ENCODE measurements at regions not wholly inside any gene's neighbourhood (a gene's known extent, or its start where the extent isn't known, plus 50 kb on each side); places are given as distances from the start of the nearest gene placed in this dataset.

- TF ChIP-seq, protein P1, sequence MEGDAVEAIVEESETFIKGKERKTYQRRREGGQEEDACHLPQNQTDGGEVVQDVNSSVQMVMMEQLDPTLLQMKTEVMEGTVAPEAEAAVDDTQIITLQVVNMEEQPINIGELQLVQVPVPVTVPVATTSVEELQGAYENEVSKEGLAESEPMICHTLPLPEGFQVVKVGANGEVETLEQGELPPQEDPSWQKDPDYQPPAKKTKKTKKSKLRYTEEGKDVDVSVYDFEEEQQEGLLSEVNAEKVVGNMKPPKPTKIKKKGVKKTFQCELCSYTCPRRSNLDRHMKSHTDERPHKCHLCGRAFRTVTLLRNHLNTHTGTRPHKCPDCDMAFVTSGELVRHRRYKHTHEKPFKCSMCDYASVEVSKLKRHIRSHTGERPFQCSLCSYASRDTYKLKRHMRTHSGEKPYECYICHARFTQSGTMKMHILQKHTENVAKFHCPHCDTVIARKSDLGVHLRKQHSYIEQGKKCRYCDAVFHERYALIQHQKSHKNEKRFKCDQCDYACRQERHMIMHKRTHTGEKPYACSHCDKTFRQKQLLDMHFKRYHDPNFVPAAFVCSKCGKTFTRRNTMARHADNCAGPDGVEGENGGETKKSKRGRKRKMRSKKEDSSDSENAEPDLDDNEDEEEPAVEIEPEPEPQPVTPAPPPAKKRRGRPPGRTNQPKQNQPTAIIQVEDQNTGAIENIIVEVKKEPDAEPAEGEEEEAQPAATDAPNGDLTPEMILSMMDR (conservative IDR thresholded peaks at IDR 0.05; ENCODE audit: low read depth), result no peak
- ChIA-PET CTCF (no interaction called here), POLR2A (ENCODE audit: low non-redundant PET) (no interaction called here)
- DNase-seq (ENCODE audit: low spot score), result no peak
- H3K27ac ChIP-seq, result no peak overlapping the region
Measured at GRCh38 chr4:138841343-138841742, 174.2 kb upstream of the NOCT start.

GRCh38 chr4:138838251-138838650 is 177.3 kb upstream of the NOCT start:
- no peak for DNase-seq (ENCODE audit: low spot score)
- ChIA-PET CTCF (interaction anchor here (0.6 to 0.7 kb wide), 2 partner anchors 61 to 66 kb away, joined by 3 read pairs; no protein-coding TSS in a partner anchor), POLR2A (ENCODE audit: low non-redundant PET) (no interaction called here)
- no peak overlapping the region for H3K27ac ChIP-seq
- TF ChIP-seq, protein P1 (conservative IDR thresholded peaks at IDR 0.05; ENCODE audit: low read depth), result no peak

- TF ChIP-seq, protein P1 (conservative IDR thresholded peaks at IDR 0.05; ENCODE audit: low read depth), result no peak
- ChIA-PET CTCF (no interaction called here), POLR2A (ENCODE audit: low non-redundant PET) (no interaction called here)
- DNase-seq (ENCODE audit: low spot score), result peak; percentile 13
- H3K27ac ChIP-seq, result no peak overlapping the region
Measured at GRCh38 chr4:138835832-138836533, 179.6 kb upstream of the NOCT start.

DNA sequence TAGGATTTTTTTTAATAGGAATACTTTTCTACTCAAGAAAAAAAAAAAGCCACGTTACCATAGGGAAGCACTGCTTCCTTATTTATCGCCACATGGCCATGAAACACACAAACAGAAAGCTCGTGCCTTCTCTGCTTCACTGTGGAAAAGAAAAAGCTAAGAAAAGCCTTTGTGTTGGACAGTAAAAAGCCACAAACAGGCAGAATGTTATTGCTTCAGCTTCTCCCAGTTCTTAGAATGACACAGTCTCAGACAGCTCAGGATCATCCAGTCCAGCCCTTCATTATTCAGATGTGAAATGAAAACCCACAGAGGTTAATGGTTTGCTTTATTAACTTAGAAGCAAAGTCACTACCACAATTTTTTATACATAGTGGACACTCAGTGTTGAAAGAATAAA is 181.6 kb upstream of the NOCT start:
- ChIA-PET POLR2A (ENCODE audit: low non-redundant PET) (no interaction called here), CTCF (interaction anchor here (0.6 kb wide), 1 partner anchor 1711 kb away, joined by 3 read pairs; no protein-coding TSS in a partner anchor)
- no peak overlapping the region for H3K27ac ChIP-seq
- no peak for DNase-seq (ENCODE audit: low spot score)
- TF ChIP-seq, protein P1 (conservative IDR thresholded peaks at IDR 0.05; ENCODE audit: low read depth), result no peak

DNA sequence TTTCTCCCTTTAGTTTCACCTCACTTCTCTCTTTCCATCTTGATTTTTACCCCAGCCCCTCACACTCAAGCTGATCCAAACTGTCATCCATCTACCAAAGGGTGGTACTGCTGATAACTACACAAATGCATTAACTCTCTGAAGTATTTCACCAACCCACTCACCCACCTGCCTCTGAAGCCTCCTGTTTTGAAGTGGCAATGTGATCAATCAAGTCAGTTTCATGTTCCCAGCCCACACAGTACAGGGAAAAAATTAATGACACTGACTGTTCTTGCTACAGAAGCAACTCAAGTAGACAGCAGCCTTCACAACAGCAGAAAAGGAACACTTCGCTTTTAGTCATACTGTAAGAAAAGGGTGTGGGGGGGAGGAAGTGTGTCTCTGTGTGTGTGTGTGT is 183.0 kb upstream of the NOCT start:
- no peak overlapping the region for H3K27ac ChIP-seq
- TF ChIP-seq, protein P1 (conservative IDR thresholded peaks at IDR 0.05; ENCODE audit: low read depth), result no peak
- no peak for DNase-seq (ENCODE audit: low spot score)
- POLR2A ChIA-PET (ENCODE audit: low non-redundant PET), result no interaction called here
- CTCF ChIA-PET, result interaction anchor here (0.6 to 0.9 kb wide), 2 partner anchors 770 to 1887 kb away, joined by 3 read pairs; no protein-coding TSS in a partner anchor

- ChIA-PET CTCF (interaction anchor here (0.9 kb wide), 1 partner anchor 769 kb away, joined by 3 read pairs; no protein-coding TSS in a partner anchor), POLR2A (ENCODE audit: low non-redundant PET) (no interaction called here)
- H3K27ac ChIP-seq, result no peak overlapping the region
- DNase-seq (ENCODE audit: low spot score), result no peak
- TF ChIP-seq, protein P1 (conservative IDR thresholded peaks at IDR 0.05; ENCODE audit: low read depth), result no peak
Measured at GRCh38 chr4:138831948-138832347, 183.6 kb upstream of the NOCT start.
